ENCODE measurements at regions not wholly inside any gene's neighbourhood (a gene's known extent, or its start where the extent isn't known, plus 50 kb on each side); places are given as distances from the start of the nearest gene placed in this dataset.

- no peaks in the 10 kb centered on the region for H3K9me3 ChIP-seq
- in situ Hi-C loops (cut with MboI; ENCODE audit: low sequenced_read_pairs in 4 of 4) (no loop called here), intact Hi-C loops (cut with DNase I; ENCODE audit: low total_unique reads) (no loop called here)
- DNase-seq (no peak), ATAC-seq (no peak)
- TF ChIP-seq CTCF (IDR thresholded peaks at IDR 0.05 in 4 of 5, conservative IDR thresholded peaks at IDR 0.05 in 1 of 5) (no peak), POLR2A (IDR thresholded peaks at IDR 0.05) (no peak)
- H3K27me3 ChIP-seq: no peaks in the 10 kb centered on the region
- H3K4me1 ChIP-seq: peaks cover 70 to 73% of the 10 kb centered on the region in 2 donors
- peak overlapping the region; percentile 88 to 94 (median 91) for H3K27ac ChIP-seq
- no peak overlapping the region for H3K4me3 ChIP-seq
- peaks cover 0 to 6% of the 10 kb centered on the region in 2 donors for H3K36me3 ChIP-seq
These were observed 57.4 kb upstream of the TRAK1 start for GRCh38 chr3:42033741-42034140.

DNA sequence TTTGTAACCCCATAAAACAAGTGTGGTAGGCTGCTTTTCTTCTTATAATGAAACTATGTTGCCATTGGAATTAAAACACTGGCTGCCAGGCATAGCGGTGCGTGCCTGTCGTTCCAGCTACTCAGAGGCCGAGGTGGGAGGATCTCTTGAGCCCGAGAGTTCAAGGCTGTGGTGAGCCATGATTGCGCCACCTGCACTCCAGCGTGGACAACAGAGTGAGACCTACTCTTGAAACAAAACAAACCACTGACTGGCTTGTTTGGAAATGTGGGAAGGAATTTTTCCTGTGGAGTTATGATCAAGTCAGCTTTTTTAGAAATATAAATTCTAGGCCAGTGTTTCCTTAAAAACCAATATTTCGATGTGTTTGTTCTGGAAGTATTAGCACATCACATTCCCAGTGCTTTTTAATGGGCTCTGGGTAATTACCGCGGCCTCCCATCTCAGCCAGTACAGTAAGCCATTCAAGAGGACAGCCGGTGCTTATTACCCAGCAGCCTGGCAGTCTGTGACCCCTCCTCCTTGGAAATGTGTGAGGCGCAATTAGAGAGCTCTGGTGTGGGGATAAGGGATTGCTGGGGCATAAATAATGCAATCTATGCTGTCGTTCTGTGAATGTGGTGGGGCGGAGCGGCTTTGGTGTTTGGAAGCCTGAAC, 58.3 kb upstream of the TRAK1 start:
- Histone ChIP-seq H3K9me3 (no peaks in the 10 kb centered on the region), H3K4me1 (peaks cover 71 to 72% of the 10 kb centered on the region in 2 donors), H3K4me3 (no peak overlapping the region), H3K36me3 (peaks cover 0 to 6% of the 10 kb centered on the region in 2 donors), H3K27me3 (no peaks in the 10 kb centered on the region), H3K27ac (peak overlapping the region; percentile 88 to 94 (median 91))
- no peak for ATAC-seq
- DNase-seq: peak; percentile 45 to 77
- in situ Hi-C loops (cut with MboI; ENCODE audit: low sequenced_read_pairs in 4 of 4): no loop called here
- TF ChIP-seq CTCF (IDR thresholded peaks at IDR 0.05 in 4 of 5, conservative IDR thresholded peaks at IDR 0.05 in 1 of 5) (no peak), POLR2A (IDR thresholded peaks at IDR 0.05) (no peak)
- intact Hi-C loops (cut with DNase I; ENCODE audit: low total_unique reads): no loop called here

DNA sequence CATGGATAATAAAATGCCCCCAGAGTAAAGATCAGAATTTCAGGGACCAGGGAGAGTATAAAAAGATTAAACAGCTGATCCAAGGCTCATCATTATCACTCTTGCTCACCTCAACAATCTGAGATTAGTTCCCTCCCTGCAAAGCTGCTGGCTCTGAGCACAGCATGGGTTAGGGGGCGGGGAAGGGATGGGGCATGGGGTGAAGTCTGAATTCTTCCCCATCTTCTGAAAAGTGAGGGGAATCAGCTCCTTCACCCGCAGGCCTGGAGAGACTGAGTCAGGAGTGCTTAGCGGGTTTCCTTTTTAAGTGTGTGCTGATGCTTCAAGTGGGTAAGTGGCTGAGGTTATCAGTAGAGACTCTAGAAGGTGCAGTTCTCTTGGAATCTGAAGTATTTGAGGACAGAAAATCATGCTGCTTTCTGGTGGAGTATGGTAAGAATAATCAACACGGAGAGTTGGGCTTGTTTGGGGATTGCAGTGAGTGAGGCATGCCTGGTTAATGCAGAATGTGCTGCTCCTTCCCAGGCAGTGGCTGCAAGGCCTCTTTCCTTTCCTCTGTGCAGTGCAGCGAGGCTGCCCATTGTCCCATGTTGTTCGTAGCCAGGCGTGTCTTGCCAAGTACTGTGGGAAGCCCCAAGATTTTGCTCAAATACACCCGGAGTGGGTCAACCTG, 59.2 kb upstream of the TRAK1 start:
- Histone ChIP-seq H3K36me3 (peaks cover 0 to 6% of the 10 kb centered on the region in 2 donors), H3K27me3 (no peaks in the 10 kb centered on the region), H3K4me3 (no peak overlapping the region), H3K9me3 (no peaks in the 10 kb centered on the region), H3K27ac (peak overlapping the region; percentile 88 to 94 (median 91)), H3K4me1 (peaks cover 66 to 68% of the 10 kb centered on the region in 2 donors)
- ATAC-seq (no peak), DNase-seq (no peak)
- intact Hi-C loops (cut with DNase I; ENCODE audit: low total_unique reads): no loop called here
- TF ChIP-seq CTCF (IDR thresholded peaks at IDR 0.05 in 4 of 5, conservative IDR thresholded peaks at IDR 0.05 in 1 of 5): no peak
- TF ChIP-seq POLR2A (IDR thresholded peaks at IDR 0.05): no peak
- in situ Hi-C loops (cut with MboI; ENCODE audit: low sequenced_read_pairs in 4 of 4): no loop called here

GRCh38 chr3:42028474-42028873, 62.7 kb upstream of the TRAK1 start:
- no peaks in the 10 kb centered on the region for H3K27me3 ChIP-seq
- no peak for TF ChIP-seq POLR2A (IDR thresholded peaks at IDR 0.05)
- no peak for TF ChIP-seq CTCF (IDR thresholded peaks at IDR 0.05 in 4 of 5, conservative IDR thresholded peaks at IDR 0.05 in 1 of 5)
- H3K4me1 ChIP-seq: peaks cover 62 to 69% of the 10 kb centered on the region in 2 donors
- intact Hi-C loops (cut with DNase I; ENCODE audit: low total_unique reads) (no loop called here), in situ Hi-C loops (cut with MboI; ENCODE audit: low sequenced_read_pairs in 4 of 4) (loop anchor here in 1 of 4 donors (10.0 kb wide), 1 partner anchor 46 kb away; no protein-coding TSS in a partner anchor)
- peak overlapping the region; percentile 34 to 98 (median 92) for H3K27ac ChIP-seq
- DNase-seq: no peak
- no peak for ATAC-seq
- H3K9me3 ChIP-seq: no peaks in the 10 kb centered on the region
- no peaks in the 10 kb centered on the region for H3K36me3 ChIP-seq
- no peak overlapping the region for H3K4me3 ChIP-seq
